Left lobe of liver (tissue), 2 donors: ENCODE measurements at regions not wholly inside any gene's neighbourhood (a gene's known extent, or its start where the extent isn't known, plus 50 kb on each side); places are given as distances from the start of the nearest gene placed in this dataset.
A peak's percentile ranks its signal among the peaks of the same experiment; 100 is the strongest.

ENCODE experiments used
- ATAC-seq: fragments of 200-7000 bp; cut with Tn5 transposase; one replicate; pipeline ENCODE4 v1.9.1; 2020; ENCODE audit warnings: mild to moderate bottlenecking, moderate library complexity
- DNase-seq: peaks from one replicate; pipeline ENCODE4 v3.0.0-alpha.2; 2020; ENCODE audit warnings: low spot score
- donor health status: DM: no; HTN: no; CAD: no; lungs with moderate emphysema.
- donor health status: DM: no; HTN: yes; CAD: no.

- DNase-seq (no peak), ATAC-seq (no peak)
Measured at GRCh38 chr5:96142184-96142781, 180.6 kb upstream of the ELL2 start.

- no peak for ATAC-seq
- DNase-seq, result no peak
Measured at GRCh38 chr5:96141749-96142148, 180.1 kb upstream of the ELL2 start.

GRCh38 chr5:96140496-96140895 lies 178.8 kb upstream of the ELL2 start:
- ATAC-seq (peak; percentile 38), DNase-seq (no peak)

- ATAC-seq (peak; percentile 67), DNase-seq (no peak)
Measured at GRCh38 chr5:96140084-96140483, 178.4 kb upstream of the ELL2 start.

- no peak for DNase-seq
- ATAC-seq, result no peak
Measured at GRCh38 chr5:96134886-96135285, 173.2 kb upstream of the ELL2 start.

GRCh38 chr5:96133341-96134079 lies 171.9 kb upstream of the ELL2 start:
- no peak for ATAC-seq

GRCh38 chr5:96129276-96129675 lies 167.6 kb upstream of the ELL2 start:
- no peak for ATAC-seq
- DNase-seq, result no peak

More at GRCh38 chr5:96133341-96134079, 171.9 kb upstream of the ELL2 start:
- DNase-seq, result no peak

GRCh38 chr5:96128204-96128864 lies 166.7 kb upstream of the ELL2 start:
- no peak for DNase-seq
- ATAC-seq, result peak; percentile 45

GRCh38 chr5:96127538-96127937 lies 165.9 kb upstream of the ELL2 start:
- ATAC-seq, result no peak
- no peak for DNase-seq

GRCh38 chr5:96125231-96125891 lies 163.7 kb upstream of the ELL2 start:
- DNase-seq (peak; percentile 60), ATAC-seq (peak; percentile 74)

GRCh38 chr5:96124589-96124988 lies 162.9 kb upstream of the ELL2 start:
- ATAC-seq (no peak), DNase-seq (no peak)

GRCh38 chr5:96123418-96123817 lies 161.8 kb upstream of the ELL2 start:
- no peak for DNase-seq
- peak; percentile 49 for ATAC-seq

GRCh38 chr5:96121364-96121763 lies 159.7 kb upstream of the ELL2 start:
- ATAC-seq (peak; percentile 45), DNase-seq (peak; percentile 55)

- ATAC-seq, result no peak
- DNase-seq, result no peak
Measured at GRCh38 chr5:96120120-96120519, 158.5 kb upstream of the ELL2 start.

GRCh38 chr5:96117771-96118651 lies 156.4 kb upstream of the ELL2 start:
- ATAC-seq (peak; percentile 64), DNase-seq (no peak)

GRCh38 chr5:96115147-96115807 lies 153.6 kb upstream of the ELL2 start:
- no peak for DNase-seq
- ATAC-seq, result no peak

GRCh38 chr5:96114736-96115135 lies 153.1 kb upstream of the ELL2 start:
- DNase-seq (no peak), ATAC-seq (no peak)

GRCh38 chr5:96113170-96113939 lies 151.7 kb upstream of the ELL2 start:
- DNase-seq, result peak; percentile 64
- ATAC-seq, result peak; percentile 80

GRCh38 chr5:96112703-96113102 lies 151.1 kb upstream of the ELL2 start:
- DNase-seq (no peak), ATAC-seq (no peak)
